Heart right ventricle (tissue), 16 donors: ENCODE measurements at regions not wholly inside any gene's neighbourhood (a gene's known extent, or its start where the extent isn't known, plus 50 kb on each side); places are given as distances from the start of the nearest gene placed in this dataset.

Experiments
- ATAC-seq, 8 donors: fragments of 200-7000 bp; cut with Tn5 transposase; one replicate each; pipeline ENCODE4 v1.9.1; 2020; ENCODE audit warnings: mild to moderate bottlenecking in 8 of 8, moderate library complexity in 8 of 8, moderate number of reproducible peaks in 1 of 8
- DNase-seq, 2 donors: peaks; one replicate each; pipeline ENCODE4 v3.0.0-alpha.2; 2020
- H3K27ac ChIP-seq, 10 donors: fragments of 200-600 bp; sonication (generic) in 2 of 10; one replicate each; pipeline versions ENCODE4 v1.5.0 to v1.8.0; 2020 to 2022; ENCODE audit warnings: mild to moderate bottlenecking in 3 of 10
- H3K27me3 ChIP-seq, 7 donors: fragments of 200-600 bp; one replicate each; pipeline ENCODE4 v1.8.0; 2021 to 2022; ENCODE audit warnings: mild to moderate bottlenecking in 2 of 7
- H3K36me3 ChIP-seq, 9 donors: fragments of 200-600 bp; sonication (generic) in 1 of 9; one replicate each; pipeline versions ENCODE4 v1.5.0 to v1.8.0; 2020 to 2022; ENCODE audit warnings: mild to moderate bottlenecking in 2 of 9
- H3K4me1 ChIP-seq, 9 donors: fragments of 200-600 bp; sonication (generic) in 1 of 9; one replicate each; pipeline versions ENCODE4 v1.5.0 to v1.8.0; 2020 to 2022; ENCODE audit warnings: mild to moderate bottlenecking in 4 of 9
- H3K4me3 ChIP-seq, 10 donors: fragments of 200-600 bp; sonication (generic) in 2 of 10; one replicate each; pipeline versions ENCODE4 v1.5.0 to v1.8.0; 2020 to 2022; ENCODE audit warnings: mild to moderate bottlenecking in 7 of 10, moderate library complexity in 2 of 10
- H3K9me3 ChIP-seq, 11 donors: fragments of 200-600 bp in 10 of 11; sonication (generic) in 2 of 11; one replicate each; pipeline versions ENCODE4 v1.5.0 to v1.8.0; 2013 to 2022; ENCODE audit warnings: mild to moderate bottlenecking in 2 of 11, control low read depth in 1 of 11, moderate library complexity in 1 of 11
- CTCF ChIP-seq, 9 donors: fragments of 200-600 bp; sonication (generic) in 2 of 9; IDR thresholded peaks; one replicate each; pipeline versions ENCODE4 v1.5.0 to v1.8.0; 2021 to 2022; ENCODE audit warnings: antibody characterized with exemption in 9 of 9, mild to moderate bottlenecking in 5 of 9, moderate library complexity in 1 of 9
- WGBS, 2 donors: extraction: QIAGEN DNeasy Blood & Tissue Kit; methylation state at CpG; one replicate each; pipeline ENCODE4 v1.1.7; 2013; ENCODE audit warnings: inconsistent platforms in 1 of 2; 5-methylcytosine and 5-hydroxymethylcytosine counted together
- intact Hi-C, 10 donors: fragments of 100-400 bp; cut with DNase I; formaldehyde crosslinking; loops; one replicate each; pipeline versions ENCODE4 v1.11.1 to v1.14.2; 2022
- donor health status: Arrhythmogenic right ventricular cardiomyopathy.
- donor health status: ischemic (EF 13 %, LVEDD 7.1; RV severe dilation, severe dysfunction).
- donor health status: healthy with polysubstance abuse.
- donor health status: DM: no; HTN: yes; CAD: no.
- donor health status: DM: no; HTN: no; CAD: no.
- donor health status: ischemic (EF 25% LVEDD 6.9; RV normal size, moderate dysfunction).
- donor health status: ischemic (EF 25% LVEDD 5.7; RV mildly dilated, moderate dysfunction).
- donor health status: healthy.
- donor health status: DM: yes; HTN: yes; CAD: no.
- donor health status: Ischemic cardiomyopathy.
- donor health status: ischemic (EF 35%, LVEDD 5.7; RV mildly dilated, moderate dysfunction).
- donor health status: nonischemic (EF 11% LVEDD 7.7; RV severe dilation, severe dysfunction).
- donor health status: DM: yes; HTN: yes; CAD: no.
- donor health status: PGD.
- donor health status: ischemic (EF 29% LVEDD 5.4; RV normal size, mild dysfunction).
- donor health status: nonischemic (EF 23%, LVEDD 6.1; RV moderate dilation, normal function).

DNA sequence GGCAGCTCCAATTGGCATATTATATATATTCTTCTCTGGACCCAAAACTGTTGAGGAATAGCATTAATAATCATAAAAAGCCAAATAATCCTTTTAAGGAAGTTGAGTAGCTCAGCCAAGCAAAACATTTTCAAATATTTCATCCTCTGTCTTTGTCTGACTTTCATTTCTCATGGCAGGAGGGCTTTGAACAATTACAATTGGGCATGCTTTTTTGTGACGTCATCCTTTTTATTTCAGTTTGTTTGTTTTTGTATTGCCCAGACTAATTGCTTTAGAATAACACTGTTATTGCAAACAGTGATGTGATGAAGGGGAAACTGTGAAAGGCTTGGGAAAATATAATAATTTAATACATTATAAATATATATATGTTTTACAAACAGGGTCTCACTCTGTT is 65.2 kb upstream of the MAP1B start:
- H3K27ac ChIP-seq: peak overlapping the region in 3 of 10 donors; percentile 15 to 51 (median 40)
- intact Hi-C loops: no loop called here
- DNase-seq (no peak), ATAC-seq (no peak)
- TF ChIP-seq CTCF (IDR thresholded peaks at IDR 0.05): no peak
- H3K36me3 ChIP-seq: no peaks in the 10 kb centered on the region
- 61 to 66% methylated on average over 1 of the region's 1 CpG for WGBS, 2 donors
- H3K27me3 ChIP-seq: no peaks in the 10 kb centered on the region
- H3K4me3 ChIP-seq: no peak overlapping the region
- H3K4me1 ChIP-seq: no peaks in the 10 kb centered on the region
- peaks cover 0 to 3% (median 0%) of the 10 kb centered on the region in 11 donors for H3K9me3 ChIP-seq

- Histone ChIP-seq H3K27me3 (peaks cover 0 to 6% (median 0%) of the 10 kb centered on the region in 7 donors), H3K9me3 (peaks cover 0 to 13% (median 0%) of the 10 kb centered on the region in 11 donors), H3K4me3 (no peak overlapping the region), H3K36me3 (no peaks in the 10 kb centered on the region), H3K4me1 (no peaks in the 10 kb centered on the region), H3K27ac (no peak overlapping the region)
- no peak for DNase-seq
- no peak for TF ChIP-seq CTCF (IDR thresholded peaks at IDR 0.05)
- no peak for ATAC-seq
- WGBS, 2 donors: 35 to 57% methylated on average over 1 of the region's 1 CpG
- intact Hi-C loops: no loop called here
These were observed 61.6 kb upstream of the MAP1B start for GRCh38 chr5:72045692-72046091.

DNA sequence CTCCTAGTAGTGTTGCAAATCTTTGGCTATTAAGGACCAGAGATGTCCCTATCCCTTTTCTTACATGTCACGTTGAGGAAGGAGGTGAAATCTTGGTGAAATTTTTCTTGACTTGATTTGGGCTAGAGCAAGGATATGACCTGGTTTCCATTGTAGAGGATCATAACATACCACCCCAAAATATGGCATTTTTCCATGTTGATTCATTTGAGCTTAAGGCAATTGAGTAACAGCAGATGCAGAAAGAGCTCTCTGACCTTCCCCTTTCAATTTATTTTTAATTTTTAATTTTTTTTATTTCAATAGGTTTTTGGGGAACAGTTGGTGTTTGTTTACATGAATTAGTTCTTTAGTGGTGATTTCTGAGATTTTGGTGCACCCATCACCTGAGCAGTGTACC is 61.2 kb upstream of the MAP1B start:
- no peak for ATAC-seq
- WGBS, 2 donors: 78 to 83% methylated on average over 1 of the region's 1 CpG
- no peaks in the 10 kb centered on the region for H3K4me1 ChIP-seq
- TF ChIP-seq CTCF (IDR thresholded peaks at IDR 0.05): no peak
- H3K27ac ChIP-seq: no peak overlapping the region
- H3K9me3 ChIP-seq: peaks cover 0 to 13% (median 0%) of the 10 kb centered on the region in 11 donors
- intact Hi-C loops: no loop called here
- no peak for DNase-seq
- no peaks in the 10 kb centered on the region for H3K36me3 ChIP-seq
- H3K27me3 ChIP-seq: peaks cover 0 to 6% (median 0%) of the 10 kb centered on the region in 7 donors
- H3K4me3 ChIP-seq: no peak overlapping the region

GRCh38 chr5:72055636-72056035 is 51.6 kb upstream of the MAP1B start:
- Histone ChIP-seq H3K4me3 (no peak overlapping the region), H3K36me3 (no peaks in the 10 kb centered on the region), H3K27me3 (peaks cover 0 to 5% (median 0%) of the 10 kb centered on the region in 7 donors), H3K9me3 (peaks cover 0 to 3% (median 0%) of the 10 kb centered on the region in 11 donors), H3K4me1 (no peaks in the 10 kb centered on the region), H3K27ac (no peak overlapping the region)
- TF ChIP-seq CTCF (IDR thresholded peaks at IDR 0.05): no peak
- ATAC-seq (no peak), DNase-seq (no peak)
- intact Hi-C loops: no loop called here
- WGBS, 2 donors: 90 to 96% methylated on average over 1 of the region's 1 CpG
